ENCODE measurements at regions not wholly inside any gene's neighbourhood (a gene's known extent, or its start where the extent isn't known, plus 50 kb on each side); places are given as distances from the start of the nearest gene placed in this dataset.
A peak's percentile ranks its signal among the peaks of the same experiment; 100 is the strongest.
"Not testable (repeated sequence)": the region's sequence is repeated elsewhere in the genome, so short reads cannot be mapped to it uniquely, and the experiment has no call there.

DNA sequence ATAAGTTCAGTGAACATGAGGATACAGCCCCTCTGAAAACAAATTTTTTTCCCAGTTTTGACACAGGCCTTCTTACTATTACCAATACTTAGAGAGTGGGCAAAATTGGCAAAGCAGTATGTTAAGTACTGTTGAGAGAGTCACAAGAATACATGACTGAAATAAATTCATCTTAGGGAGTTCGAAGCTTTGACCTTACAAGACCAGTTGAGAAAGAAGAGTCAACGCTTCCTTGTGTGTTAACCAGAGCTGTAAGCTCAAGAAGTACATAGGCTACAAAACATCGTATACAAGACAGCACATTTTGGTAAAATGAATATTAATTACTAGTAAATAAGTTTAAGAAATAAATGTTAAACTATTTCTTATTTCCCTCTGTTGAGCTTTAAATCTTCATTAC is 164.4 kb upstream of the RORA start:
- no peak for DNase-seq

DNA sequence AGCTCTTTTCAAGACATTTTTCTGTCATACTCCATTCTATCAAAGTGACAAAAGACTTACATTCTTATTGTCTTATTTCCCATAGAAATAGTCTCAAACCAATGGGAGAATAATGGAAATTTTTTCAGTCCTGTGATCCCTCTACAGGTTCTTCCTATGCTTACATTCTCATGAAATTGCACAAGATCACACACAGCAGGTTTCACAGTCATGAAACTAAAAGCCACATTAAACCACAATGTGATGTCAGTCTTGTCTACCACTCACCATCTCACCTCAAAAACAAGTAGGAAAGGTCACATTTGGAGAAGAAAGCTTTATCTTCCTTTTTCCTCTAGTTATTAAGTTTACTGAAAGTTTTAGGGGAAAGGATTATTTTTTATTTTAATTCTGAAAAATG is 161.0 kb upstream of the RORA start:
- DNase-seq: no peak

DNA sequence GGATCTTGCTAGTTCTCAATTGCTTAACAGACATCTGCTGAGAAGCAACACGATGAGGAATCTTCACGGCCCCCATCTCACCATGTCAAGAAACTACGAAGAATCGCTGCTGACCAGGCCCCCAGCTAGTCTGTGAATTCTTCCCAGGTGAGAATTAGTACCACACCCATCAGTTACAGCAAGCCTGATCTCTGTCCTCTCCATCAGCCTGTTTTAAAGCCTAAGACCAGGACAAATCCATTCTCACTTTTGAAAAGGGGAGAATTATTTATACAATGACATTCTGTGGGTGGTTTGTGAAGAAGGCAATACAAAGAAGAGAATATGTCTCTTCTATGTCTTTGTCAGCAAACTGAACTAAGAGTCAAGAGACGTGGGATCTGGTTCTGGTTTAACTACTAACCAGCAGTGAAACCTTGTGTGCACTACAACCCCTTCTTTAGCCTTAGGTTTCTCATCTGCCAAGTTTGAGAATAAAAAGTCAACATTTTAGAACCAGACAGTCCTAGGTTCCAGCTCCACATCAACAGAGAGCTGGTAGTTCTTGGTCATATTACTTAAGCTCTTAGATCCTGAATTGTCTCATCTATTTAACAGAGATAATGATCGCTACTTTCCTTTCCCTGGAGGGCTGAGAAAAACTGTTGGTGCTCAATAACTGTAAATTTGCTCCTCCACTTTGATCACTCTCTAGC is 160.4 kb upstream of the RORA start:
- no peak for DNase-seq

DNA sequence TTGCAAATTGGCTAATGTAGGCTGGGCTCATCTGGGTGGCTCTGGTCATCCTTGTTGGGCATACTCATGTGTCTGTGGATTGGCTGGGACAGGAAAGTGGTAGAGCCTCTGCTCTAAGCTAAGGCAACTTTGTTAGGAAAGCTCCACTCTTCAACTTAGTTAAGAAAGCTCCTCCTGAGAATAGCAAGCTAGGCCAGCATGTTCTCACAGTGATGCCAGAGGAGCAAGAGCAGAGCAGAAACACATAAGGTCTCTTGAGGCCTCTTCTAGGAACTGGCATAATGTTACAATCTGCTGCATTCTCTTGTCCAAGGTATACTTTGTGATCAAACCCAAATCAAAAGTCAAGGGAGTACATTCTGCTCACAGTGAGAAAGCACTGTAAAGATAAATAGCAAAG is 158.6 kb upstream of the RORA start:
- no peak for DNase-seq

DNA sequence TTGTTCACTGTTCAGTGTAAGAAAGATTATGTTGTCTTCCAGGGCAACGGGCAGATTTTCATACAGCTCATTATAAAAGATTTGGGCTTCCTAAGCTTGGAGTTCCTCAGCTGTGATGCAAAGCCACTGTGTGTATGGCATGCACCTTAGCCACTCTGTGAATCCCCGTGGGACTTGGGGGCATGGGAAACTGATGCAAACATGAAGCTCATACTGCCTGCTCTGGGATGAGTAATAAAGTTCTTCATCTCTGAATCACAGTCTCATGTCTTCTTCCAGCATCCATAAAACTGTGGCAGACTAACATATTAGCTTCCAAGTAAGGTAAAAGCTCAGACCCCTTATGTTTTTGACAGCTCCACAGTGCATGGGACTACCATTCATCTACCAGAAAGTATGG is 154.3 kb upstream of the RORA start:
- no peak for DNase-seq

DNA sequence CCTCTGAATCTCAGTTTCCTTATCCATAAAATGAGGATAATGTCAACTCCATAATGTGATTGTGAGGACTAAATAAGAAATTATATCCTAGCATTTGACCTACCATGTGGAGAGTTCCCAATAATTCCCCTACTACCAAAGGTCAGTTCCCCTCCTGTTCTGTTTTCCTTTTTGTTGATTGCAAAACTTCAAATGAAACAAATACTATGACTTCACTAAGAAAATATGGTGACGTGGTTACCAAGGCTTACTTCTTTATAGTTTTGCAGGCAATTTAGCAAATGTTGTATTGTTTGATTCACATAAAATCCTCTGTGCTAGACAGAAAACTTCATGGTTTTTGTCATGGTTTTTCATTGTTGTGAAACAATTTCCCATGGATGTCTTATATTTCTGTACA is 153.8 kb upstream of the RORA start:
- DNase-seq: no peak

DNA sequence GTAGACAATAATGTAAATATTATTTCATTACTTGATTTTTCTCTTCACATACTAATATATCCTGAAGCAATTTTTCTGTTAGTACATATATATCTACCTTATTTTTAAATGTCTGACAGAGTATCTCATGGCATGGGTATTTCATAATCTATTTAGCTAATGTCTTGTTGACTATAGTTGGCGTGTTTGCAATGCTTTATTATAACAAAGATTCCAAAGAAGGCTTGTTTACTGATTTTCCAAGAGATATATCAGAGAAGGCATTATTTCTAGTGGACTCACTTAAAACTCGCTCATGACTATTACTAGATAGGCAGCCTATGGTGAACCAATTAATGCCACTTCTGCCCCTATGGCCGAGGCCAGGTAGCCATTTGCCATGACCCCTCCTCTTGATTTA is 152.4 kb upstream of the RORA start:
- DNase-seq: no peak

DNA sequence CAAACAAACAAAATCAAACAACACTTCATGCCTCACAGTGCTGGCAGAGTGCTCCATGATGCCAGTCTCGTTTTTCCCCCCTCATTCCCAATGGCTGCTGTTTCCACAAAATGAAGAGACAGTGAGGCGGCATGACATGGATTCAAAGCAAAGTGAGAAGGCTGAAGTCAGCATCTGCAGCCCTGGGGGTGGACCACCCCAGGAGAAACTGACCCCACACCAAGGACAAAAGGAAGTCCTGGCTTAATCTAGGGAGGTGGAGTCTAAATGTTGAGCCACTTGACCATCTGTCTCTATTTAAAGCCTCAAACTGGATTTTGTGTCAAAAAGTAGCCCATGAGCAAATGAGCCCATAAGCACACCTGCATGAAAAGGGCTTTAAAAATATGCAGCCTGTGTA is 151.2 kb upstream of the RORA start:
- DNase-seq: no peak

DNA sequence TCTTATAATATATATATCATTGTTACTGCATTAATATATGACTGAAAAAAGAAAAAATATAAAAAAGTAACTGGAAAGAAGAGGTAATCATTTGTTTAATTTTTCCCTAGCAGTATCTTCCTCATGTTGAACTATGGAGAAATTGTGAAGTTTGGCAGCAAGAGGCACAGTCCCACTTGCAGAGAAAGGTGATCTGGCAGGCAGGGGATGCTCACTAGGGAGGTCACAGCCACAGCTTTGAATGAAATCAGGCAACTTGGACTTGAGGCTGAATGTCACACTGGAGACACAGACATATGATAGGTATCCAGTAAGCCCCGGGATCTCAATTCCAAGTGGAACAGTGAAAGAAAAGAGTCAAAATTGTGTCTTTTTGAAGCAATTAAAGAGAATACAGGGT is 149.9 kb upstream of the RORA start:
- DNase-seq: no peak

DNA sequence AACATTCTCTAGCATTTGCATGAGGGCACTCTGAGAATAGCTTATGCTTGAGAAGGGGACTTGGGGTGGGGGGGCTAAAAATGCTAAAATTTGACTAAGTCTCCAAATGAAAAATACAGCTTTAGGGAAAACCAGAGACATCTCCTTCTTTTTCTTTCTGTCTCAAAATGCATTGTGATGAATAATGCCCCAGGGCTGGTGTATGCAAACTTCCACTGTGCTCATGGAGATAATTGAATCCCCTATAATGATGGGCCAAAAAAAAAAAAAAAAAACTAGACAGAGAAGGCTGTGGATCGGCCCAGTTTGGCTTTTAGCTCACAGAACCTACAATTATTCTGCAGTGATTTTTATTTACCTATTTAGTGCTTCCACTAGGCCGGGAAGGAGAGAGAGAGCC is 147.9 kb upstream of the RORA start:
- peak; percentile 4 for DNase-seq

DNA sequence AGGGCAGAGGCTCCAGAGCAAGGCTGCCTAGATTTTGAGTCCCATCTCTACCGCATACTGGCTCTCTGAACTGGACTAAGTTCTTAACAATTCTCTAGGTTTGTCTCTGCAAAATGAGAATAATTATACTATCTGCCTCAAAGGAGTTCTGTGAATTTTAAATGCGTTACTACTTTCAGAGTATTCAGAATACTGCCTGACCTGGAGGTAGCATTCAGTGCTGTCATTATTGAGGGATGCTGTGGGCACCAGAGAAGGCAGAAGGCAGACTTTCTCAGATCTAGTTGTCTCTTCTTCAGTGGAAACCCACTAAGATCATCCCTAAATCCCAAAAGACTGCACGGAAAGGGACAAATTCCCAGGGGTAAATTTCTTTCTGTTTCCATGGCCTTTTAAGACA is 147.4 kb upstream of the RORA start:
- DNase-seq: no peak

DNA sequence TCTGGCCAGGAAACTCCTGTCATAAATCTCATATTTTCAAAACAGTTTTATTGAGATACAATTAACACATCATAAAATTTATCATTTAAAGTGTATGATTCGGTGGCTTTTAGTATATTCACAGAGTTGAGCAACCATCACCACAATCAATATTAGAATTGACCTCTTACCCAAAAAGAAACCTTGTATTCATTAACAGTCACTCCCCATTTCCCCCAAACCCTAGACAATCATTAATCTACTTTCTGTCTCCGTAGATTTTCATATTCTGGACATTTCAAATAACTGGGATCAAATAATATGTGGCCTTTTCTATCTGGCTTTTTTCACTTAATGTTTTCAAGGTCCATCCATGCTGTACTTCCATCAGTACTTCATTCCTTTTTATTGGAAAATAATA is 145.7 kb upstream of the RORA start:
- DNase-seq: no peak

DNA sequence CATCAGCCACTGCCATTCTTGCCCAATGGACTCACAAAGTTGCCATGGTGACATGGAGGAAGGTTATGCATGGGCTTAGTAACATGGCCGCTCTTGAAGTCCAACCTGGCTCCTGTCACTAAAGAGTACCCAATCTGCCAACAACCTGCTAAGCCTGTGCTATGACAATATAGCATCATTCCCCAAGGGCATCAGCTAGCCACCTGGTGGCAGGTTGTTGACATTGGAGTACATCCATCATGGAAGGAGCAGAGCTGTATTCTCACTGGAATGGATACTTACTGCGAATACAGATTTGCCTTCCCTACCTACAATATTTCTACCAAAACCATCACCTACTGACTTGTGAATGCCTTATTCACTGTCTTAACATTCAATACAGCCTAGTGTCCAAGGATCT is 138.9 kb upstream of the RORA start:
- peak; percentile 64 for DNase-seq

DNA sequence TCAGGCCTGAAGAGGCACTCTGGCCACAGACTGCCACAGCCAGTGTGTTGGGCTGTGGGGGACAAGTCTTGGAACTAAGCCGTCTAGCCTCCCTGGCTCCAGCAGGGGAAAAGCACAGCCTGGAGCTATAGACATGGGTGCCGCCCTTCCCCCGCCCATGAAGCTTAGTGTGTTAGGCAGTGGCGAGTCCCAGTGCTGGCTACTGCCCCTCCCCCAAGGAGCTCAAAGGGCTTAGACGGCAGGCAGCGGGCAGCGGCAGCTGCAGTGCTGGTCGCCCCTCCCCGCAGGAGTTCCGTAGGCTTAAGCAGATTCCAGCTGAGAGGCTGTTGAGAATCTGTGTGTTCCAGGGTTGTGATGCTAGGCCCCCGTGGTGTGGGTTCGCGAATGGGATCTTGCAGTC is 135.8 kb upstream of the RORA start:
- peak; percentile 79 for DNase-seq

DNA sequence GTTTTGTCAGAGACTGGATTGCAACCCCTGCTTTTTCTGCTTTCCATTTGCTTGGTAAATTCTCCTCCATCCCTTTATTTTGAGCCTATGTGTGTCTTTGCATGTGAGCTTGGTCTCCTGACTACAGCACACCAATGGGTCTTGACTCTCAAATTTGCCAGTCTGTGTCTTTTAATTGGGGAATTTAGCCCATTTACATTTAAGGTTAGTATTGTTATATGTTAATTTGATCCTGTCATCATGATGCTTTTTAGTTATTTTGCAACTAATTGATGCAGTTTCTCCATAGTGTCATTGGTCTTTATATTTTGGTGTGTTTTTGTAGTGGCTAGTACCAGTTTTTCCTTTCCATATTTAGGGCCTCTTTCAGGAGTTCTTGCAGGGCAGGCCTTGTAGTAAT is 133.8 kb upstream of the RORA start:
- DNase-seq: not testable (repeated sequence)

DNA sequence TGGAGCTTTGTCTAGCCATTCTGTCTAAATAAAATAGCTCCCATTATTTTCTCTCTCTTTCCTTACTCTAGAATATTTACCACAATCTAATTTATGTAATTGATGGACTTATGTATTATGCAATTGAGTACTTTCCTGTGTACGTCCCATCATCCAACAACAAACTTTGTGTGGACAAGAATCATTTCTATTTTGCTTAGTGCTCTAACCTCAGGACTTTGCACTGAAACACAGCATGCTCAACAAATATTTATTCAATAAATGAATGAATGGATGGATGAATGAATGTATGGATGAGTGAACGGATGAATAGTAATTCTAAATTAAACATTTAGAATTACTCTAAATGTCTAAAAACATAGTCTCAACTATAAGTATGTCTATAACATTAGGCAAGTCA is 115.2 kb upstream of the RORA start:
- no peak for DNase-seq

DNA sequence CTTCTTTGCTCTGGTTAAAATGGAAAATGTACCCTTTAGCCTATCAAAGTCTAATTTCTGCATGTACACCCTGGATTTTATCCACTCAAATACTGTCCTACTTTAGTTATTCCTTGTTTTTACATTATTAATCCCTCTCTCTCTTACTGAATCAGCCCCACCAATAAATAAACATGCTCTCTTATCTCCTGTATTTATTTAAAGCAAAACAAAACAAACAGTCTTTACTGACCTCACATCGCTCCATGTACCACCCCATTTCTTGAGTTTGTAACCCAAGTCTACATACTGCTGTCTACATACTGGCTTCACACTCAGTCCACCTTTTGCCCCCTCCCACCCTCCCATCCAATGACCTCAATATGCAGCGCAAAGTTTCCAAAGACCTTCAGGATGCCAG is 113.3 kb upstream of the RORA start:
- DNase-seq: no peak

DNA sequence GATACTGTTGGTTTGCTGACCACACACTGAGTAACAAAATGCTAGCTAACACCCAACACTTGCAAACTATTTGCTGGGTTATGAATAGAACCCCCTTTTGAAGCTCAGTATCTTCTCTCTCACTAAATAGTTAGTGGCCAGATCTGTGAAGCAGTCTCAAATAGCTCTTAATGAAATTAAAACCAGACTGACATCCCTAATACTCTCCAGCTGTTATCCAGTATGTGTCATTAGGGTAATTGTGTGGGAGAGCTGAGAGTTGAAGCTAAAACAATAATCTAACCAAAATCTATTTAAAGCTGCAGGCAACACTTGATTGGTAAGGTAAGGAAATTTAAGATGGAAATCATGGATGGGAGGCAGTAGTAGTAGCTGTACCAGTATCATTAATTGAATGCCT is 110.4 kb upstream of the RORA start:
- DNase-seq: no peak

DNA sequence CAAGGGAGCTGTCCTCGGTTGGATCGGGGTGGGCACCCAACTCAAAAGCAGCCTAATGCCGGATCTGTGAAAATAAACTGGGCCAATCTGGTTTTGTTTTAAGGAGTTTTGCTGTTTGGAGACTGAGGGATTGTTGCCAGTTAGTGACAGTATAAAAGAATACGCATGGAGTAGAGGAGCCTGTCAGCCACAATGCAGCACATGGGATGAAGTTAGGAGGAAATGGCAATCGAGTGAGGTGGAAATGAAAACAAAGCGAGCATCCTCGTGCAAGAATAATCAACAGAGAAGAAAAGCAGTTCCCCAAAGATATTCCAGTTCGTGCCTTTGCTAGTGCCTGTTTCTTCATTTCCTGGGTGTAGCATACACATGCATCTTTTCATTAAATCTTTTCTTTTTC is 108.4 kb upstream of the RORA start:
- no peak for DNase-seq

DNA sequence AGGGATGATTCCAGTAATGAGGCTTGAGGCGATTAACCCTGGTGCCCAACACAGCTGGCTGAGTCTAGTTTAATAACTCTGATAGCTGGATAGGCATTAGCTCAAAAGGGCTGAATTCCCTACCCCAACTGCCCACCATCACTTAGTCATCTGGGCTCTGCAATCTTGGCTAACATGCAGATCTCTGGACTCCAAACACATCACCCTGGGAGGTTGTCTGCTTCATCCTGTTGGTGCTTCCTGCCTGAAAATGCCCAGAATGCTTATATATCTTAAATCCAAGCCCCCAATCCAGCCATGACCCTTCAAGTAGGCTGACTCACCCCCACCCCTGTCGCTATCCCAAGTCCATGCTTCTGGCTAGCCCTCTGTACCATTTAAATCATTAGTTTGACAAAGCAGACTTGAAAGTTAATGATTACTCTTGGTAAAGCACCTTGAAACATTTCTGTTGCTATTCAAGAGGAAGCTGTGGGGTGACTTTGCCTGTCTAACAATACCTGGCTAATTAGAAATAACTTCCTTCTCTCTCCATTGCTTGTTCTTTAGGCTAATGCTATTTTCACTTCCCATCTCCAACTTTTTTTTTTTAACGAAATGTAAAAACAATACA is 107.0 kb upstream of the RORA start:
- DNase-seq: no peak

DNA sequence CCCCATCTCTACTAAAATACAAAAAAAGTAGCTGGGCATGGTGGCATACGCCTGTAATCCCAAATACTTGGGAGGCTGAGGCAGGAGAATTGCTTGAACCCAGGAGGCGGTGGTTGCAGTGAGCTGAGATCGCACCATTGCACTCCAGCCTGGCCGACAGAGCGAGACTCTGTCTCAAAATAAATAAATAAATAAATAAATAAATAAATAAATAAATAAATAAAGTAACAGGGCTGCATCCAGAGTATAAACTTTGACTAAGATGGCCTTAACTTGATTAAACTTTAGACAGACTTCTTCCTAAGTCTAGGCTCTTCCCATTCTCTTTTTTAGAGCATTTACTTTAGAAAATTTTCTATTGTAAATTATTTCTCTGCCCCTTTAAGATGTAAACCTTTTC is 105.6 kb upstream of the RORA start:
- DNase-seq: not testable (repeated sequence)

DNA sequence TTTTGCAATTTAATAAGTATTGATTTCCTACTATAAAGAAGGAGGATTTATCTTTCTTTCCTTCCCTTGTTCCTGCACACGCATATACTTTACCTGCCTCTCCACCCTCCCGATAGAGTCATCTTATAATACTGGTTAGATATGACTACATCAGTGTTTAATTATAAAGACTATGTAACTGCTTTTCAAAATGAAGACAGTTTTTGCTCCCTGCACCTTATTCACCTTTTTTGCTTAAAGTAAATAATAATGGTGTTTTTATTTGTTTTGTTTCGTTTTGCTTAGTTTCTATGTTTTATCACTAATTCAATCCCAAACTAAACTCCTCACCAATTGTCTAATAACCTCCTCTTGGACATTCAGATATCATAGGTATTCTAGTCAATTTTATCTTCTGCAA is 101.9 kb upstream of the RORA start:
- DNase-seq: no peak

DNA sequence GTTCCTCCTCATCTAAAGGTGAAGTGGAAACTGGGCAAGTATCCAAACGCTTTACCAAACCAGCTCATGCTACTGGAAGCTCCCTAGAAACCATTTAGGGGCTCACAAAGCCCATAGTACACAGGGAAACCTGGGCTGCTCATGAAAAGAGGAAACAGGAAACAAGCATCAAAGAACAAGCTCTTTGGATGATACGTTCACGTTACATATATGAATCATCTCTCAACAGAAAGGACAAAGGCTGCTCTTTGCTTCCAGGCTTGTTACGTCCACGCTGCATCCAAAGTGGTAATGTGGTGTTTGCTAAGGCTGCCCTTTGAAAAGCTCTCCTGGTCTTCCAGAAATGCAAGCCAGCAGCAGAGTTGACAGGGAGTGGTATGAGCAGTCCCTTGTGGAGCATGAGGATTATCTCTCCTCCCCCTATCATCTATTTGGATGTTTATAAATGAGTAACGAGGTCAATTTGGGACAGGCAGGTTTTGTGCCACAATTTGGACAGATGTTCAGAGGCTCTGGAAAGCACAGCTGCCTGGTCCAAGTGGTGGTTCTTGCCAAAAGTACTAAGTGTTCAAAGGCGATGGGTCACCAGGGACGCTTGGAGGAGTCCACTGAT is 98.0 kb upstream of the RORA start:
- peak; percentile 63 for DNase-seq

DNA sequence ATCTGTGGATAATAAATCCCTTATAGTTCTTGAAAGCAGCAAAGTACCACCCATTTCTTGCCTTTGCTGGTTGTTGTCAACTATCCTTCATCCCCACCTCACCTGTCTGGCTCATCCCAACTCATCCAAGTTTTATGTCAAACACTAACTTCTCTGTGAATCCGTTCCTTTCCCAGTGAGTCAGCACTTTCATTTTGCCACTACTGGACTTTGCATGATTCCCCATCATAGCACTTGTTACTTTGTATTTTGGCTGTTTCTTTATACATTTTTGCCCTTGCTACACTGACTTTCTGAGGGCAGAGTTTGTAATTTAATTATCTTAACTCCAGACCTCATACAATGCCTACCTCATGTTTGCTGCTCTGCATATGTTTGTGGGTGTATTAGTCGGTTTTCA is 90.8 kb upstream of the RORA start:
- DNase-seq: no peak

Data from NCI-H146 (cell line).